ENCODE measurements at regions not wholly inside any gene's neighbourhood (a gene's known extent, or its start where the extent isn't known, plus 50 kb on each side); places are given as distances from the start of the nearest gene placed in this dataset.

DNA sequence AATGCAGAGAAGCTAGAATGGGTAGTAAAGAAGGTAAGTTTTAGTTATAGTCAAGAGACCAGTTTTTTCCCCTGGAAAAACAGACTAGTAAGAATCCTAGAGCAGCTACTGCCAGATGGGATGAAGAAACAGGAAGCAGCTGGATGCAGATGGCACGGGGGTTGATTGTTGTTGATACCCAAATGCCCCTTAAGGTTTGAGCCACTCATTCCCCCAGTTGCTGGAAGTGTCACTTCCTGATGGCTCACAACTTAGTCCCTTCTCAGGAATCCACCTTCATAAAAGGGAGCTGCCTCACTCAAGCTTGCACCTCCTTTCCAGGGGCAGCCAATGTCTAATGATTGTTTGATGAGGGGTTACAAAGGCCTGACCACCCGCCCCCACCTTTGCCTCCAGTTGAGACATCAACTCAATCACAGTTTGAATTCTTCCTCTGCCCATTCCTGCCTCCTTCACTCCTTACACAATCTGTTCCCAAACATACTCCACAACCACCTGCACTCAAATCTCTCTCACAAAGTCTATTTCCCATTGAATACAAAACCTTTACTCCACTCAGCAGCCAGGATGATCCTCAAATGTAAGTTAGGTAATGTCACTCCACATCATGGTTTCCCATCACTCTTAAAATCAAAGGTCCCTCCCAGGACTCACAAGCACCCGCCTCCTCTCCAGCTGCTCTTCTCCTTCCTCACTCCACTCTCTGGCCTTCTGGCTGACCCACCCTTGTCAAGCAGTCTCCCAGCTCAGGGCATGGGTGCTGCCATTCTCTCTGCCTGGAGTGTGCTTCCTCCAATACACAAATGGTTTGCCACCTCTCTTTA is 450.1 kb upstream of the THBS1 start:
- no peaks in the 10 kb centered on the region for H3K27me3 ChIP-seq (replicated peaks in 1 of 7)
- WGBS, 5 donors = 65 to 75% (median 68%) methylated on average over 3 of the region's 3 CpGs
- no peak for TF ChIP-seq POLR2A (IDR thresholded peaks at IDR 0.05)
- TF ChIP-seq POLR2AphosphoS5 (IDR thresholded peaks at IDR 0.05) = no peak
- TF ChIP-seq, protein P1, sequence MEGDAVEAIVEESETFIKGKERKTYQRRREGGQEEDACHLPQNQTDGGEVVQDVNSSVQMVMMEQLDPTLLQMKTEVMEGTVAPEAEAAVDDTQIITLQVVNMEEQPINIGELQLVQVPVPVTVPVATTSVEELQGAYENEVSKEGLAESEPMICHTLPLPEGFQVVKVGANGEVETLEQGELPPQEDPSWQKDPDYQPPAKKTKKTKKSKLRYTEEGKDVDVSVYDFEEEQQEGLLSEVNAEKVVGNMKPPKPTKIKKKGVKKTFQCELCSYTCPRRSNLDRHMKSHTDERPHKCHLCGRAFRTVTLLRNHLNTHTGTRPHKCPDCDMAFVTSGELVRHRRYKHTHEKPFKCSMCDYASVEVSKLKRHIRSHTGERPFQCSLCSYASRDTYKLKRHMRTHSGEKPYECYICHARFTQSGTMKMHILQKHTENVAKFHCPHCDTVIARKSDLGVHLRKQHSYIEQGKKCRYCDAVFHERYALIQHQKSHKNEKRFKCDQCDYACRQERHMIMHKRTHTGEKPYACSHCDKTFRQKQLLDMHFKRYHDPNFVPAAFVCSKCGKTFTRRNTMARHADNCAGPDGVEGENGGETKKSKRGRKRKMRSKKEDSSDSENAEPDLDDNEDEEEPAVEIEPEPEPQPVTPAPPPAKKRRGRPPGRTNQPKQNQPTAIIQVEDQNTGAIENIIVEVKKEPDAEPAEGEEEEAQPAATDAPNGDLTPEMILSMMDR (IDR thresholded peaks at IDR 0.05 in 8 of 11, conservative IDR thresholded peaks at IDR 0.05 in 3 of 11) = no peak
- intact Hi-C loops (cut with DNase I; ENCODE audit: low total_unique reads) = no loop called here
- peaks cover 0 to 14% (median 2%) of the 10 kb centered on the region in 6 donors for H3K4me1 ChIP-seq
- no peak overlapping the region for H3K27ac ChIP-seq
- DNase-seq = no peak
- no peak overlapping the region for H3K4me3 ChIP-seq
- H3K9me3 ChIP-seq = no peaks in the 10 kb centered on the region
- no peaks in the 10 kb centered on the region for H3K36me3 ChIP-seq

DNA sequence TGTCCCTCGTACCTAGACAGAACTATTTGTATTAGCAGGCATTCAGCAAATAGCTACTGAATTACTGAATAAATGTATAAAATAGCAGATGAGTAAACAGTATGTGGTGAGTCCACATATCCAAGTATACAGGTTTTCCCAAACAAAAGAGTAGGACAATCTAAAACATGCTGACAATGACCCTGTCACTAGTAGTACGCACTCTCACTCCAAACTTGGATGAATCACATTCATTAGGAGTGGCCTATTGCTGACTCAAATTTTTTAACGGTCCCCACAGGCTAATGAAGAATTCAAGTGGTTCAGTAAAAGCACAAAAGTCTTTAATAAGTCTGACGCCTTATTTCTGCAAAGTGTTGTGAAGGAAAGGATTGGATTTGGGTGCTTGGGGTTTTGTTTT is 449.3 kb upstream of the THBS1 start:
- intact Hi-C loops (cut with DNase I; ENCODE audit: low total_unique reads) = no loop called here
- DNase-seq = no peak
- 72 to 87% (median 85%) methylated on average over 4 of the region's 4 CpGs for WGBS, 5 donors

DNA sequence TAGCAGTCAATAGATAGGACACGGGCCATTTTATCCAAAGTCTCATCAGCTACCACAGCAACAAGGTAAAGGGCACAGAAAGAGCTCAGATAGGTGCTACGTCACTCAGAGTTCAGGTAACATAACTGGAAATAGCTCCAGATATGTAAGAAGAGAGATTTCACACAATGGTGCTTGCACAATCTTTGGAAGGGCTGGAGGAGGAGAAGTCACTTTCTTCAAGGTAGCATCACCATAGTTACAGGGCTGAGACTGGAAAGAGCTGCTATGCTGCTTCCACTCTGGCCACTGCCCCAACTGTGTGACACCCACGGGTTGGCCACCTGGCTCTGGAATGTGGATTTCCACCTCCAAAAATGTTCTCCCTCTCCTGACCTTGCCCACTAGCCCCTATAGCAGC is 448.8 kb upstream of the THBS1 start:
- intact Hi-C loops (cut with DNase I; ENCODE audit: low total_unique reads) = no loop called here
- H3K27ac ChIP-seq = no peak overlapping the region
- WGBS, 5 donors = 69 to 86% (median 86%) methylated on average over 3 of the region's 3 CpGs
- no peaks in the 10 kb centered on the region for H3K27me3 ChIP-seq (replicated peaks in 1 of 7)
- no peak overlapping the region for H3K4me3 ChIP-seq
- no peak for DNase-seq
- TF ChIP-seq, protein P1 (IDR thresholded peaks at IDR 0.05 in 8 of 11, conservative IDR thresholded peaks at IDR 0.05 in 3 of 11) = no peak
- TF ChIP-seq POLR2AphosphoS5 (IDR thresholded peaks at IDR 0.05) = no peak
- TF ChIP-seq POLR2A (IDR thresholded peaks at IDR 0.05) = no peak
- peaks cover 0 to 14% (median 2%) of the 10 kb centered on the region in 6 donors for H3K4me1 ChIP-seq
- no peaks in the 10 kb centered on the region for H3K36me3 ChIP-seq
- H3K9me3 ChIP-seq = no peaks in the 10 kb centered on the region

More for the DNA sequence above, 449.3 kb upstream of the THBS1 start:
- Histone ChIP-seq H3K27me3 (replicated peaks in 1 of 7) (no peaks in the 10 kb centered on the region), H3K4me3 (no peak overlapping the region), H3K9me3 (no peaks in the 10 kb centered on the region), H3K36me3 (no peaks in the 10 kb centered on the region), H3K4me1 (peaks cover 0 to 14% (median 2%) of the 10 kb centered on the region in 6 donors), H3K27ac (no peak overlapping the region)
- TF ChIP-seq POLR2A (IDR thresholded peaks at IDR 0.05) (no peak), POLR2AphosphoS5 (IDR thresholded peaks at IDR 0.05) (no peak)
- TF ChIP-seq, protein P1 (IDR thresholded peaks at IDR 0.05 in 8 of 11, conservative IDR thresholded peaks at IDR 0.05 in 3 of 11) = no peak

DNA sequence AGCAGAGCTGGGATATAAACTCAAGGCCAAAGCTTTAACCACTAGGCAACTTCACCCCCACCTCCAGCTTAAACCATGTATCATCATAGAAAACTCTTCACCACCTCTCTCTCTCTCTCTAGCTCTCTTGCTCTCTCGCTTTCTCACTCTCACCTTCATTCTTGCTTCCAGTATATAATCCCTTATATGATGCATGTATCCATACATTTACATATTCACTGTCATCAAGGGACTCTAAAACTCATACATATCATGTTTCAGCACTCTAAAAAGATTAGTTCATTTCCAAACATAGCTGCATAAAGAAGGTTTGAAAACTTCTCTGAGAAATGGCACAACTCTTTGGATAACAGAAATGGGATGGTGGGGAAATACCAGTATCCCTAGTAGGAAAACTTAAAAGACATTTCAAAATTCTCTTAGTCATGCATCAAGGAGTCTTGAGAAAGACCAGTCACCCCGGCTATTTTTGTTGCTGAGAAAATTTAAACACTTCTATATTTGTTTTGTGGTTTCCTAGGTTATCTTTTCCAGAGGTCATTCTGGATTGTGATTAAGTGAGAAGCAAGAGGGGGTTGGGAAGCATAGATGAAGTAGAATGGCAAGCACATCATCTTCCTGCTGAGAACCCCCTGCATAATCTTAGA is 447.8 kb upstream of the THBS1 start:
- DNase-seq = no peak
- TF ChIP-seq POLR2A (IDR thresholded peaks at IDR 0.05) (no peak), POLR2AphosphoS5 (IDR thresholded peaks at IDR 0.05) (no peak)
- TF ChIP-seq, protein P1 (IDR thresholded peaks at IDR 0.05 in 8 of 11, conservative IDR thresholded peaks at IDR 0.05 in 3 of 11) = no peak
- H3K9me3 ChIP-seq = no peaks in the 10 kb centered on the region
- intact Hi-C loops (cut with DNase I; ENCODE audit: low total_unique reads) = no loop called here
- no peak overlapping the region for H3K27ac ChIP-seq
- H3K4me3 ChIP-seq = no peak overlapping the region
- peaks cover 0 to 6% (median 1%) of the 10 kb centered on the region in 6 donors for H3K4me1 ChIP-seq
- WGBS, 5 donors = 51 to 71% (median 56%) methylated on average over 2 of the region's 2 CpGs
- H3K36me3 ChIP-seq = no peaks in the 10 kb centered on the region
- no peaks in the 10 kb centered on the region for H3K27me3 ChIP-seq (replicated peaks in 1 of 7)

All from spleen (tissue), 11 donors.